CD14-positive monocyte (primary cell): ENCODE measurements at regions not wholly inside any gene's neighbourhood (a gene's known extent, or its start where the extent isn't known, plus 50 kb on each side); places are given as distances from the start of the nearest gene placed in this dataset.

Source experiments
- DNase-seq, 3 donors: peaks; one replicate each; pipeline ENCODE4 v3.0.0-alpha.2; 2011 to 2022
- H2AFZ ChIP-seq: 2 replicates; pipeline ENCODE4 v1.6.0; 2012; ENCODE audit warnings: mild to moderate bottlenecking, low read depth, low read length, inconsistent platforms; ENCODE audit not compliant: insufficient read depth, poor library complexity, severe bottlenecking
- H3K27ac ChIP-seq, 2 donors: 1 replicate in 1 of 2; 2 replicates in 1 of 2; pipeline ENCODE4 v1.5.1; 2012 to 2013; ENCODE audit warnings: low read length in 2 of 2, control low read depth in 1 of 2, inconsistent platforms in 1 of 2, low read depth in 1 of 2, mild to moderate bottlenecking in 1 of 2
- H3K27me3 ChIP-seq, 2 donors: one replicate each; pipeline versions ENCODE4 v1.6.0 to v1.6.1; 2011 to 2013; ENCODE audit warnings: low read length in 2 of 2; ENCODE audit not compliant: control insufficient read depth in 2 of 2, insufficient read depth in 2 of 2
- H3K36me3 ChIP-seq, 2 donors: replicated peaks in 1 of 2; 1 replicate in 1 of 2; 2 replicates in 1 of 2; pipeline versions ENCODE4 v1.5.1 to v1.6.1; 2012 to 2013; ENCODE audit warnings: low read length in 2 of 2, control low read depth in 1 of 2, inconsistent platforms in 1 of 2, mild to moderate bottlenecking in 1 of 2; ENCODE audit not compliant: insufficient read depth in 2 of 2, control insufficient read depth in 1 of 2
- H3K4me1 ChIP-seq, 2 donors: 1 replicate in 1 of 2; 2 replicates in 1 of 2; pipeline versions ENCODE4 v1.5.1 to v1.6.1; 2012 to 2013; ENCODE audit warnings: low read length in 2 of 2, control low read depth in 1 of 2, inconsistent platforms in 1 of 2, mild to moderate bottlenecking in 1 of 2, moderate library complexity in 1 of 2; ENCODE audit not compliant: insufficient read depth in 2 of 2, control insufficient read depth in 1 of 2
- H3K4me2 ChIP-seq: replicated peaks from 2 replicates; pipeline ENCODE3; 2012; ENCODE audit warnings: low read length, moderate library complexity, mild to moderate bottlenecking; ENCODE audit not compliant: poor library complexity, severe bottlenecking; ENCODE audit errors: extremely low read depth
- H3K4me3 ChIP-seq, 3 experiments: fragments of 200-600 bp in 1 of 3; sonication (generic) in 1 of 3; replicated peaks in 1 of 3; 1 replicate in 2 of 3; 2 replicates in 1 of 3; pipeline ENCODE4 v1.5.1; 2011 to 2013; ENCODE audit warnings: low read length in 3 of 3, mild to moderate bottlenecking in 3 of 3, control low read depth in 2 of 3, low read depth in 2 of 3, inconsistent platforms in 1 of 3, moderate library complexity in 1 of 3
- H3K79me2 ChIP-seq: 2 replicates; pipeline ENCODE4 v1.6.0; 2012; ENCODE audit warnings: mild to moderate bottlenecking, control low read depth, inconsistent platforms, low read length, moderate library complexity; ENCODE audit not compliant: insufficient read depth
- H3K9ac ChIP-seq: 2 replicates; pipeline ENCODE4 v1.6.0; 2017; ENCODE audit warnings: low read length, mild to moderate bottlenecking; ENCODE audit not compliant: insufficient read depth, poor library complexity, severe bottlenecking
- H3K9me3 ChIP-seq, 2 donors: replicated peaks in 1 of 2; 1 replicate in 1 of 2; 2 replicates in 1 of 2; pipeline versions ENCODE4 v1.5.1 to v1.6.1; 2012 to 2013; ENCODE audit warnings: low read length in 2 of 2, control low read depth in 1 of 2; ENCODE audit not compliant: control insufficient read depth in 1 of 2, insufficient read depth in 1 of 2
- H4K20me1 ChIP-seq: 2 replicates; pipeline ENCODE4 v1.6.0; 2012; ENCODE audit warnings: mild to moderate bottlenecking, low read length, control low read depth, moderate library complexity; ENCODE audit not compliant: insufficient read depth
- H3K27ac Mint-ChIP-seq, 7 donors: one replicate each; pipeline ENCODE4 v1.8.0; 2020; ENCODE audit warnings: mild to moderate bottlenecking in 7 of 7, mixed read lengths in 7 of 7, moderate library complexity in 6 of 7, inconsistent platforms in 2 of 7
- H3K27me3 Mint-ChIP-seq, 3 donors: one replicate each; pipeline ENCODE4 v1.8.0; 2021 to 2022; ENCODE audit warnings: low read depth in 3 of 3, mild to moderate bottlenecking in 3 of 3, mixed read lengths in 3 of 3, moderate library complexity in 3 of 3, inconsistent platforms in 1 of 3
- H3K36me3 Mint-ChIP-seq, 2 donors: one replicate each; pipeline ENCODE4 v1.8.0; 2020; ENCODE audit warnings: mixed read lengths in 2 of 2, inconsistent platforms in 1 of 2, mild to moderate bottlenecking in 1 of 2
- H3K4me1 Mint-ChIP-seq: one replicate; pipeline ENCODE4 v1.8.0; 2020; ENCODE audit warnings: mild to moderate bottlenecking, mixed read lengths
- H3K4me3 Mint-ChIP-seq, 2 donors: one replicate each; pipeline ENCODE4 v1.8.0; 2020; ENCODE audit warnings: mild to moderate bottlenecking in 2 of 2, mixed read lengths in 2 of 2, moderate library complexity in 1 of 2
- H3K9me3 Mint-ChIP-seq, 7 donors: one replicate each; pipeline ENCODE4 v1.8.0; 2020 to 2022; ENCODE audit warnings: mixed read lengths in 7 of 7, mild to moderate bottlenecking in 6 of 7, moderate library complexity in 6 of 7, inconsistent platforms in 2 of 7
- WGBS: methylation state at CpG from one replicate; pipeline ENCODE4 v1.1.5; 2013; ENCODE audit warnings: missing lambda C conversion rate; ENCODE audit not compliant: insufficient coverage; 5-methylcytosine and 5-hydroxymethylcytosine counted together
- intact Hi-C, 2 donors: fragments of 100-400 bp; cut with micrococcal nuclease; formaldehyde crosslinking; loops; one replicate each; pipeline versions ENCODE4 v1.15.0 to v1.15.1; 2023
- TF ChIP-seq, protein P1 (sequence below): fragments of 200-600 bp; IDR thresholded peaks from one replicate; pipeline ENCODE4 v1.8.0; 2022; ENCODE audit warnings: antibody characterized with exemption, mild to moderate bottlenecking

DNA sequence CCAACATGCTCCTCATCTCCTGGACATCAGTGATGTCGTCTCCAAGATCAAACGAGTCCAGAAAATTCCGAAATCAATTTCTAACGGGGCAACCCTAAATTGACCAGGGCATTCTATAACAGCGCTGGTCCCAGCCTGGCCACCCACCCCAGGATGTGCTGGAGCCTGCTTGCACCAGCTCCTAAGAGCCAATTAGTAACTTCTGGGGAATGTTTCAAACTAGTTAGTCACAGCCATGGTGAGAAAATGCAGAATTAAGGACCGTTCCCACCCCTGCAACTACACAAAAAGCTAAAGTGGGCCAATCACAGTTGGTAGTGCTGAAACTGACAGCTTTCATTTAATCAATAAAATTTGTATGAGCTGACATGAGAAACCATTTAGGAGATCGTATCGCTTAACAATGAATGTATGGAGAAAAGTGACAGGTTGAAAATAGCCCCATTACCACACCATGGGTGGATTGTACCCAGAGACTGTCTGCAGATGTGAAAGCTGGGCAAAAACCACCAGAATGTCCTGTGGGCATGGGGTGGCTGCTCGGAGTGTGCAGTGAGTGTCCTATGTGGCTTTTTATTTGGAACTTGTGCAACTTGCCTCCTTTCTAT is 165.7 kb upstream of the AFDN start:
- Histone ChIP-seq H2AFZ (no peak overlapping the region), H3K27ac (no peak overlapping the region), H3K4me3 (no peak overlapping the region), H3K79me2 (no peaks in the 10 kb centered on the region), H3K9me3 (peaks cover 0 to 3% of the 10 kb centered on the region in 2 donors), H4K20me1 (no peaks in the 10 kb centered on the region), H3K9ac (no peak overlapping the region), H3K4me1 (no peaks in the 10 kb centered on the region), H3K36me3 (no peaks in the 10 kb centered on the region), H3K27me3 (no peaks in the 10 kb centered on the region), H3K4me2 (no peak overlapping the region)
- intact Hi-C loops: no loop called here
- 95% methylated on average over 5 of the region's 9 CpGs for WGBS
- DNase-seq: no peak
- TF ChIP-seq, protein P1, sequence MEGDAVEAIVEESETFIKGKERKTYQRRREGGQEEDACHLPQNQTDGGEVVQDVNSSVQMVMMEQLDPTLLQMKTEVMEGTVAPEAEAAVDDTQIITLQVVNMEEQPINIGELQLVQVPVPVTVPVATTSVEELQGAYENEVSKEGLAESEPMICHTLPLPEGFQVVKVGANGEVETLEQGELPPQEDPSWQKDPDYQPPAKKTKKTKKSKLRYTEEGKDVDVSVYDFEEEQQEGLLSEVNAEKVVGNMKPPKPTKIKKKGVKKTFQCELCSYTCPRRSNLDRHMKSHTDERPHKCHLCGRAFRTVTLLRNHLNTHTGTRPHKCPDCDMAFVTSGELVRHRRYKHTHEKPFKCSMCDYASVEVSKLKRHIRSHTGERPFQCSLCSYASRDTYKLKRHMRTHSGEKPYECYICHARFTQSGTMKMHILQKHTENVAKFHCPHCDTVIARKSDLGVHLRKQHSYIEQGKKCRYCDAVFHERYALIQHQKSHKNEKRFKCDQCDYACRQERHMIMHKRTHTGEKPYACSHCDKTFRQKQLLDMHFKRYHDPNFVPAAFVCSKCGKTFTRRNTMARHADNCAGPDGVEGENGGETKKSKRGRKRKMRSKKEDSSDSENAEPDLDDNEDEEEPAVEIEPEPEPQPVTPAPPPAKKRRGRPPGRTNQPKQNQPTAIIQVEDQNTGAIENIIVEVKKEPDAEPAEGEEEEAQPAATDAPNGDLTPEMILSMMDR: no peak
- H3K27ac Mint-ChIP-seq: no peak overlapping the region
- H3K4me3 Mint-ChIP-seq: no peak overlapping the region
- H3K4me1 Mint-ChIP-seq: no peaks in the 10 kb centered on the region
- H3K9me3 Mint-ChIP-seq: peaks cover 0 to 9% (median 3%) of the 10 kb centered on the region in 7 donors
- no peaks in the 10 kb centered on the region for H3K36me3 Mint-ChIP-seq
- peaks cover 0 to 6% (median 6%) of the 10 kb centered on the region in 3 donors for H3K27me3 Mint-ChIP-seq

DNA sequence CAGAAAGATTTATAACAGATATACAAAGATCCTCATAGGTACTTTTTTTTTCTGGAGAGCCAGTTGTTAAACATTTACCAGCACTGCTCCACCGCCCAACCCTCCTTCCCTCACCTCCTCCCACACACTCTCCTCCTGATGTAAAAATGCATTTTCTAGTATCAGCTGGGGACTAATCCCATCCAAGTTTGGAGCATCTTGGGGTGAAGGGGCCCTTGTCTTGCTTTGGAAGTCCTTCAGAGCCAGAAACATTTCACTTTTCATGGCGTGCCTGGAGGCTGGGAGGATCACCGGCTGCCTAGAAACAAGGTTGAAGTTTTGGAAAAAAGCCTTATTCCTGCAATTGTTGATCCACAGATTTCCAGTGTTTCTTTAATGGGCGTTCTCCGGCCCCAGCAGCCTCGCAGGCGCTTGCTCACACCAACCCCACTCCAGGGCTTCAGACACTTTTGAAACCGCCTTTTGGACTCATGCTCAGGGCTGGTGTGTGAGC is 165.1 kb upstream of the AFDN start:
- Mint-ChIP-seq H3K36me3 (no peaks in the 10 kb centered on the region), H3K9me3 (peaks cover 0 to 9% (median 3%) of the 10 kb centered on the region in 7 donors), H3K4me3 (no peak overlapping the region), H3K4me1 (no peaks in the 10 kb centered on the region), H3K27ac (no peak overlapping the region), H3K27me3 (peaks cover 0 to 6% (median 6%) of the 10 kb centered on the region in 3 donors)
- Histone ChIP-seq H3K79me2 (no peaks in the 10 kb centered on the region), H2AFZ (no peak overlapping the region), H3K4me3 (no peak overlapping the region), H3K27me3 (no peaks in the 10 kb centered on the region), H3K4me1 (no peaks in the 10 kb centered on the region), H3K4me2 (no peak overlapping the region), H3K27ac (no peak overlapping the region), H4K20me1 (no peaks in the 10 kb centered on the region), H3K36me3 (no peaks in the 10 kb centered on the region), H3K9me3 (peaks cover 0 to 3% of the 10 kb centered on the region in 2 donors), H3K9ac (no peak overlapping the region)
- intact Hi-C loops: no loop called here
- no peak for DNase-seq
- WGBS: no CpG with 5 or more reads among the region's 8 CpGs
- TF ChIP-seq, protein P1: no peak
